GM18505 (cell line): ENCODE measurements at regions not wholly inside any gene's neighbourhood (a gene's known extent, or its start where the extent isn't known, plus 50 kb on each side); places are given as distances from the start of the nearest gene placed in this dataset.
"Not testable (repeated sequence)": the region's sequence is repeated elsewhere in the genome, so short reads cannot be mapped to it uniquely, and the experiment has no call there.

Experiments used
- ATAC-seq: cut with Tn5 transposase; IDR thresholded peaks from one replicate; pipeline ENCODE4 v1.9.1; 2021; ENCODE audit not compliant: unreplicated experiment
- POLR2A ChIP-seq: IDR thresholded peaks from 4 replicates; pipeline ENCODE4 v1.6.1; 2011; ENCODE audit warnings: borderline replicate concordance; ENCODE audit not compliant: insufficient read depth, insufficient read length; ENCODE audit errors: extremely low read depth

- TF ChIP-seq POLR2A, result no peak
- ATAC-seq, result no peak
Measured at GRCh38 chr22:49349841-49350381, 477.8 kb downstream of the BRD1 start.

- ATAC-seq, result no peak
- TF ChIP-seq POLR2A, result no peak
Measured at GRCh38 chr22:49349181-49349835, 478.4 kb downstream of the BRD1 start.

GRCh38 chr22:49348631-49349030 is 479.0 kb downstream of the BRD1 start:
- no peak for TF ChIP-seq POLR2A
- ATAC-seq, result no peak

GRCh38 chr22:49347376-49347775 is 480.3 kb downstream of the BRD1 start:
- ATAC-seq, result no peak
- TF ChIP-seq POLR2A, result no peak

- no peak for ATAC-seq
- no peak for TF ChIP-seq POLR2A
Measured at GRCh38 chr22:49345896-49346295, 481.8 kb downstream of the BRD1 start.

GRCh38 chr22:49344656-49345055 is 483.0 kb downstream of the BRD1 start:
- no peak for TF ChIP-seq POLR2A
- no peak for ATAC-seq

- no peak for ATAC-seq
Measured at GRCh38 chr22:49344161-49344560, 483.5 kb downstream of the BRD1 start.

GRCh38 chr22:49340406-49340805 is 487.3 kb downstream of the BRD1 start:
- TF ChIP-seq POLR2A, result no peak
- no peak for ATAC-seq

More at GRCh38 chr22:49344161-49344560, 483.5 kb downstream of the BRD1 start:
- TF ChIP-seq POLR2A, result no peak

GRCh38 chr22:49336483-49336882 is 491.2 kb downstream of the BRD1 start:
- not testable (repeated sequence) for ATAC-seq

GRCh38 chr22:49334976-49335375 is 492.7 kb downstream of the BRD1 start:
- no peak for TF ChIP-seq POLR2A
- ATAC-seq, result no peak

- no peak for TF ChIP-seq POLR2A
- no peak for ATAC-seq
Measured at GRCh38 chr22:49334449-49334789, 493.3 kb downstream of the BRD1 start.

GRCh38 chr22:49333206-49333605 is 494.5 kb downstream of the BRD1 start:
- no peak for TF ChIP-seq POLR2A
- no peak for ATAC-seq

GRCh38 chr22:49332691-49333090 is 495.0 kb downstream of the BRD1 start:
- ATAC-seq, result no peak
- TF ChIP-seq POLR2A, result no peak

GRCh38 chr22:49331878-49332277 is 495.8 kb downstream of the BRD1 start:
- TF ChIP-seq POLR2A, result no peak
- ATAC-seq, result no peak
